HG02610 (cell line): ENCODE measurements at regions not wholly inside any gene's neighbourhood (a gene's known extent, or its start where the extent isn't known, plus 50 kb on each side); places are given as distances from the start of the nearest gene placed in this dataset.
"Not testable (repeated sequence)": the region's sequence is repeated elsewhere in the genome, so short reads cannot be mapped to it uniquely, and the experiment has no call there.

Experiments
- ATAC-seq: cut with Tn5 transposase; IDR thresholded peaks from one replicate; pipeline ENCODE4 v1.9.1; 2021; ENCODE audit warnings: mild to moderate bottlenecking, moderate library complexity; ENCODE audit not compliant: unreplicated experiment

DNA sequence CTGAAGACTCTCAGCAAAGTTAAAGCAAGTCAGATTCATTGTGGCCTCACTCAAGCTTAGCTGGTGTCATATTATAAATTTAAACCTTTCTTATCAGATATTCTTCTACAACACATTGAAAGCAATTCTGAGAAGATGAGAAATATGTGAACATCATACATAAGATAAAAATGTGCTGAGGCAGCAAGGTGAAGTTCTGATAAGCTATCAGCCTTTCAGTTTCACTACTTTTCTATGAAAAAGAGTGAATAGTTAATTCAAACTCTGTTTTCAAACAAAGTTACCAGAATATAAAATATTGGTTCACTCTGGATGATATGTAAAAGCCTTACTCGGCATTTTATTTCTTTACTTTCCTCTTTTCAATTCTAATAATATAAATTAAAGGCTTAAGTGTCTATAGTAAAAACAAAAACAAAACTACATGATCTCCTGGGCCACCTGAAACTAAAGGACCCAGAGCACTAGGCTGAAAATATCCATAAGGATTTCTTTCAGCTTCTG is 824.4 kb downstream of the MTRR start:
- ATAC-seq, result no peak

DNA sequence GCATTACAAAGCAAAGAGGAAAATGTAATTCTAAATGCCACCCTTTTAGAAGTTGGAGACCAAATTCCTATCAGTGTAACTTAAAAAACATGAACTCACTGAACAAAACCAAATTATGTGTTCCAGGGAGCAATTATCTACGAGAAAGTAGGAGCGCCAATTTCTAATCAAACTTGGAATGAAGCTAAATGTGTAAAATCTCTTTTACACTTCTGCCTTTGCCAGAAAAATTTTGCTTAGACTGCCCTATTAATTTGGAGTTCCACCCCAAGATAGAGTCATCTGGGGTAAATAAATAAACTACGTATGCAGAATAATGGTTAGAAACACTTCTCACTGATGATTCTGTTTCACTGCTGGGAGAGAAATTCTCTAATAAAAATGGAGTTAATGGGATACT is 825.6 kb downstream of the MTRR start:
- no peak for ATAC-seq

DNA sequence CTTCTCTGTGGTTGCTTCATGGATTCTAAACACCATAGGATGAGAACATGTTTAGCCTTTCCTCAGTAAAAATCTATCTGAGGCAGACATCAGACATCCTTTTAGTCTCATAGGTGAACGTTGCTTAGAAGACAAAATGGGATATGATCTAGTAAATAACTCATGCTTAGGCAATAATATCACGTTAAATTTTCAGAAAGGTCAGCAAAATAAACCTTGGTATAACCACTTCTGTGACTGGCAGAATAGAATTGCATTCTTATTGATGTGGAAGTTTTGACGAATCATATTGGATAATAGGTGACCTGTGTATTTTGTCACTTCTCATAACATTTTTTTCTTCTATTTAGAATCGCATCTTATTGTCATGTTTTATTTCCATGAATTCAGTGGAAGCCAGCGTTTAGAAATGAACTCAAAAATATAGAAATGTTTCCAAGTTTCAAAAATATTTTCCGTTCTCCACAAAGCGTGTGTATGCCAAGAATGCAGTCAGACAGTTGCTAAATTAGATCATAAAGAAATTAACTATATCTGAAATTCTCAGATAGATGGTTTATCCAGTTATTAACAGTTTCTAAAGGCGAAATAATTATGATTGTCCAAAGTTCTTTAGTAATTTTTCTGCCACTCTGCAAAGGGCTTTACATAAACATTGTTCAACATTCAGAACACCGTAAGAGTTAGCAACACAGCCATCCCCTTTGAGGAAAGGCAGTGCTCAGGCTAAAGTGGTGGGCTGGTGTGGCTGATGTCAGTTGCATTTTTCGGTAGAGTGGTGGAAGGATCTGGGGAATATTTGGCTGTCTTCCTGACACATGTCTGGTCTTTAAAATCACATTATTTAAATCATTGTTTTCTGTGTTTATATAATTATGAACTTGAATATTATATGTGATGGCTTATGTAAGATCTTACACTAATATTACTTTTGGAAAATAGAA is 827.2 kb downstream of the MTRR start:
- no peak for ATAC-seq

DNA sequence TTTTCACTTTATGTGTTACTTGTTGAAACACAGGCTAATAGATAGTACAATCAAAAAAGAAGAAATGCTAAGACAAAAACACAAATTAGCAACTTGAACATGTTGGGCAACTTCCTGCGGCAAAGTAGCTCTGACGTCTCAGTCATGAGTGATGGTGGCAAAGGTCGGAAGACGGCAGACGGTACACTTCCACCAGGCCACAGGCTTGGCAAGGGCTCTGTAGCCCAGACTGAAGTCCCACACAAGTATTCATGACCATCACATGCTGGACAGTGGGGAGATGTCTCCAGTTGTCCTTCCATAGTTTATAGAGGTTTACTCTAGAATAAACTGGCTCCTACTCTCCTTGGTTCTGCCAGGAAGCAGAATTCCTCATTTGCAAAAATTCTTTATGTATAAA is 831.3 kb downstream of the MTRR start:
- ATAC-seq, result no peak

DNA sequence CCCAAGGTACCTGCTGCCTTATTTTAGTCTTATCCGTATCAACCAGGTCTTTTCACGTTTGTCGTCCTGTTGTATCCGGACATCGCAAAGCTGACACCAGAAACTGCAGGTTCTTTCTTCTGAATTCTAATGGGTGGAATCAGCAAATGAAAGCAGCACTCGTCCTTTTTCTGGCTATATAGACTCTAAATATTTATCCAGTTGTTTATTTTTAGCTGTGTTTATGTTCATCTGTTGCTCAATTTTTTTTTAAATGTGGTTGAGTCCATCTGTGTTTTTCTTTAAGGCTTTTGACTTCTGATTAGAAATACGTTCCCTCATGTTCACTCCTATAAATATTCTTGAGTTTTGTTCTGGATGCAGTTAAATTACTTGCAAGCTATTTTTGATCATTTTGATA is 831.7 kb downstream of the MTRR start:
- ATAC-seq, result no peak

DNA sequence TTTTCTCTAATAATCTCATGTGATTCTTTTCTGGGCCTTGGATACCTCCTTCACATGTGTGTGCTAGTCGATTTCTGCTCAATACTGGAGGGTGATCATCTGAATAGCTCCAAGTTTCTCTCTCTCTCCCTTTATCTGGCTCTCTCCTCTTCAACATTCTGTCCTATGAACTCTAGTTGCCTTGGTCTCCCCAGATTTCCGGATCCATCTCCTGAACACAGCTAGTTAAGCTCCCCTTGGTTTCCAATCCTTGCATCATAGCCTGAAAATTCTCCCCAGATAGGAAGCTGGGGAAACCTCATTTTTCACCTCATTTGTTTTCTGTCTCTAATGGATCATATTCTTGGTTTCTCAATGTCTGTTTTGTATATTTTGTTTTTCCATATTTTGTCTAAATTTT is 832.3 kb downstream of the MTRR start:
- ATAC-seq, result no peak

DNA sequence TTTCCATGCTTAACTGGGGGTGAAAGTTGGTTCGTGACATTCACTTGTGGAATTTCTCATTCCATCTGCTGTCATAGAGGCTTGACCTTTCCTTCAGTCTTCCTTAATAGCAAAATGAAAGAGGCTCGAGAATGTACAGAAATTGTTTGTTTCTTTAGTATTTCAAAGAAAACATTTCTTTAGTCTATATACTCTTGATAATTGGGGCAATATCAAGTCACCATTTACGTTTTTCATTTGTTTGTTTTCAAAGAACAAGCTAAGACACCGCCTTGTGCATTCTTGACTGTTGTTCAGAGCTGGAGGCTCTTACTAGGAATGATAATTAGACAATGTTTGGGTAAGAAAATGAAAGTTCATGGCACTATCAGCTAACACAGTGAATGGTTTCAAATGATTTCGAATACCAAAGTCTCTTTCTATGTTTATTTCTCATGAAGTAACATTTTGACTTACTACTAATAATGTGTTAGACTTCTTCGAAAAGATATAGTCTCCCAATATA is 835.4 kb downstream of the SEMA5A start:
- no peak for ATAC-seq

DNA sequence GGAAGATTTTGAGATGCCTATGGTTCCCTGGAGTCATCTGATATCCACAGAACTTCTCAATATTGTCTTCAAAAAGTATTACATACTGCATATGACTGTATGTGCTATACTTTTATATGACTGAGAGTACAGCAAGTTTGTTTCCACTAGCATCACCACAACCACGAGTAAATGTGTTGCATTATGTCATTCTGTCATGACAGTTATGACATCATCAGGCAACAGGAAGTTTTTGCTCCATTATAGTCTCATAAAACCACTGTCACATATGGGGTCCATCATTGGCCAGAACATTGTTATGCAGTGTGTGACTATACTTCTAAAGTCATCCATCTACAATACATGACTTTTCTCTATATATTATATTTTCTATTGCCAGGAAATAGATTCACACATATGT is 831.7 kb downstream of the SEMA5A start:
- ATAC-seq, result no peak

DNA sequence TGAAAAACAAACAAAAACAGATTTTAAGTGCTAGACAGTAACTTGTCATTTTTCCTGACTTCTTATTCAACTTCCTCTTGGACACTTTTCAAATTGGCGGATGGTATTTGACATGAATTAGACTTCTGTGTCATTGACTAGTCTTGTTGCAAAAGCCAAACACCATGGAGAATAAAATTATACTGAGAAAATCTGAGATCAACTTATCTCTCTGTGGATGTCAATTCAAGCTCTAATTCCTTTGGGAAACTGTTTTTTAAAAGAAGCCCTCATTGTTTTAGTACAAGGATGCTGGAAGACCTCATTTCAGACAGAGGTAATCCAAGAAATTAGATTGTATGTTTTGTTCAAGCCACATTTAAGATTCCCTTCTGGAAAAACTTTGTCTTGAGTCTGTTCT is 831.0 kb downstream of the SEMA5A start:
- ATAC-seq, result no peak

DNA sequence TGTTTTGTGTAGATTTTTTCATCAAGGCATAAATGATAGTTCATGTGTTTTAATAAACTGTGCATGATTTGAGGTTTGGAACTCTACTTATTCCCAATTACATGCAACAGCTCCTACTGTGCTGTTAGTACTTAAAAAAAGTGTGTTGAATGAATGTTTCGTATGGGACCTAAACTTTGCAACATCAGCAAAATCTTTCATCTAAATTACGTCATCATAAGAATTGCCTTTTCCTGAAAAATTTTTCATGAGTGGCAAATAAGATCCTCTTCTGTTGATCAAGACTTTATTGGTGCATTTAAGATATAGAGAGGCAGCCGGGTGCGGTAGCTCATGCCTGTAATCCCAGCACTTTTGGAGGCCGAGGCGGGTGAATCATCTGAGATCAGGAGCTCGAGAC is 826.1 kb downstream of the SEMA5A start:
- ATAC-seq, result no peak

DNA sequence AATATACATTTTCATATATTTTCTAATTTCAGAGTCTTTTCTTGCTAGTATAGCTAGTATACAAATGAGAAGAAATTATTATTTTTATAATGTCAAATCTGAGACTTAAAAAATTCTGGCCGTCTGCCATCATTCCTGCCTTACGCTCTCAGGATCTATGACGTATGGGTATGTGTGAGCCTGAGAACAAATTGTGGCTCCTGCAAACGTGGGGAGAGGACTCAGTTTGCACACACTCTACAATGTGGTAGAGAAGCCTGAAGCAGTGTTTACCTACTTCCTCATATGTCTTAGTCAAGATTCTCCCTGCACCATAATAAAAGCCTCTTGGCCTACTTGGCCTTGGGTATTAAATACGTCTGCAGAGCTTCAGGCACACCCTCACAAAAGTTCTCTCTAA is 825.4 kb downstream of the SEMA5A start:
- no peak for ATAC-seq

DNA sequence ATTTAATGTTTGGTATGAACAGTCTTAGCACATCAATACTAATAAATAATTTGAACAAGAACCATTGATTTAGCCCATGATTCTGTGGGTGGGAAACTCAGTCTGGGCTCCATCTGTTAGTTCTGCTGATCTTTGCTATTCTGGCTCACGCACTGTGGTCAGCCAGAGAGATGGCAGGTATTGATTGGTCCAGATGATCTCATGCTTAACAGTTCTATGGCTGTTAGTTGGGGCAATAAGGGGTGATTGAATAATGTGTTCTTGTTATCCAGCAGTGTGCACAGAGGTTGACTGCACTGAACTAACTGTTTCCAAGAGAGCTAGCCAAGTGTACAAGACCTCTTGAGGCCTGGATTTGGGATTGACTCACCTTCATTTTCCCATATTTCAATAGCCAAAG is 824.3 kb downstream of the SEMA5A start:
- ATAC-seq, result no peak

DNA sequence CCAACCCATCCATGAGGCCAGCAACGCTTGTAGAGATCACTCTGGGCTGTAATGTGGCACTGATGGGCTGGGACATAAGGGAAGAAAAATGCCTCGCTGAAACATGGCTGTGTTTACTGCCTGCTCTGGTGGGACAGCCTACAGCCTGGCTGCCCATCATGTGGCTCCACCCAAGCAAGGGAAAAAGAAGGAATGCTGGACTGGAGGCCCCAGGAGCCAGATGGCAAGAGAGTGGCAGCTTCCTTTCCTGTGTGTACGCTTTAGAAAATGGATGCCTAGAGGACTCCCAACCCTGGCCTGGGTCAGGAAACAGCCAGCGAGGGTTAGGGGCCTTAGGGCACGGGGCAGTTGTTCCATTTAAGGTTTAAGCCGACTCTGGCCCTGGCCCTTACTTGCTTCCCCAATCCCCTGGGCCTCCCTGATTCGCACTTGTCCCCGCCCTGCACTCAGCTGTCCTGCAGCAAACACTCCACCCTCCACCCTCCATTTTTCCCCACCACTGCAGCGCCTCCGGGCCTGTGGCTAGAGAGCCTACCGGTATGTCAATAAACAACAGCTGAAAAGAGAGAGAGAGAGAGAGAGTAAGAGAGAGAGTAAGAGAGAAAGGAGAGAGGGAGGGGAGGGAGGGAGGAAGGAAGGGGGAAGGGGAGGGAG is 819.4 kb downstream of the SEMA5A start:
- ATAC-seq, result no peak

DNA sequence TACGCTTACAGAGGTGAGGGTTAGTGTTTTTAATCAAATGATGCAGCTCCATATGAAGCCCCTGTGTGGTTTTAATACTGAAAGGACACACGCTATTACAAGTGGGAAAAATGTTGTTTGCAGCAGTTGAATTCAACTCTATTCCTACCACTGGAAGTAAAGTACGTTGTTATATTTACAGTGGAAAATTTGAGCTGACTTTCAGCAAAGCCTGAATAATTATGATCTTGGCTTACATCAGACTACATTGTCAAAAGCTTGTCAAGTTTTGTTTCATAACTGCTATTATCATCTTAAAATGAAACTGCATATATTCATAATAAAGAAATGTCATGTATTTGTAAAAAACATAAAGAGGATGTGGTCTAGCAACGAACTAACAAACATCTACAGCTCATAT is 818.5 kb downstream of the SEMA5A start:
- no peak for ATAC-seq

DNA sequence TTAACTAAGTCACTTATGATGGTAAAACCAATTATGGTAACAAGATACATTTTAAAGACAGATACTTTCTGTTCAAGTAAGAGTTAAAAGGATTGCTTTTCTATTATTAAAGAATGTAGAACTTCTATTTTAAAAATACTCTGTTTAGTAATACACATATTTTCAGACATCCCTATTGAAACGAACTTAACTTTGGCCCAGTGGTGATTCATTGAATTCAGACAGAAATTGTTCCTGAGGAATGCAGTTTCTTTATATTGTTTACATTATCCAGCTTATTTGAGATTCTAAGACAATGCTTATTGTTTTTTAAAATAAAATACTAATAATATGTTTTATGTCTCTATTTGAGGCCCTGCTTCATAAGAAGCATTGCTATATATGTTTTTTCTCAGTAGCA is 816.4 kb downstream of the SEMA5A start:
- no peak for ATAC-seq

DNA sequence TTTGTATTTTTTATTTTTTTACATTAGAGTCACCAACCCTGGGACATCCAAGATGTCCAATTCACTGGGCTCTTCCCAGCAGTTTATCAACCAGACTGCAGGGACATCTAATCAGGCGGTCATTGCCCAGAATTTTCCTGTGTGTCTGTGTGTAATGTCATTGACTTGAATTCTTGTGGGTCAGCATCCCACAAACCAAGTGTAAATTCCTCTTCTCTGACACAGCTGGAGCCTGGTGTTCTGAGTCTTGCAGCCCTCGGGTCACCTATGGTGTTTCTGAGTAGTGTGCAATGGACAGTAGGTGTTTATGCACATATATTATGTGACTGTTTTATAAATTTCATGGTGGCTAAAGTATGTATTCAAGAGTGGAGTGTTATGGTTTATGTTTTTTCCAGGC is 815.7 kb downstream of the SEMA5A start:
- ATAC-seq, result no peak

DNA sequence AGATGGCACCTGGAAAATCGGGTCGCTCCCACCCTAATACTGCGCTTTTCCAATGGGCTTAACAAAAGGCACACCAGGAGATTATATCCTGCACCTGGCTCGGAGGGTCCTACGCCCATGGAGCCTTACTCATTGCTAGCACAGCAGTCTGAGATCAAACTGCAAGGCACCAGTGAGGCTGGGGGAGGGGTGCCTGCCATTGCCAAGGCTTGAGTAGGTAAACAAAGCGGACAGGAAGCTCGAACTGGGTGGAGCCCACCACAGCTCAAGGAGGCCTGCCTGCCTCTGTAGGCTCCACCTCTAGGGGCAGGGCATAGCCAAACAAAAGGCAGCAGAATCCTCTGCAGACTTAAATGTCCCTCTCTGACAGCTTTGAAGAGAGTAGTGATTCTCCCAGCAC is 814.8 kb downstream of the SEMA5A start:
- not testable (repeated sequence) for ATAC-seq

DNA sequence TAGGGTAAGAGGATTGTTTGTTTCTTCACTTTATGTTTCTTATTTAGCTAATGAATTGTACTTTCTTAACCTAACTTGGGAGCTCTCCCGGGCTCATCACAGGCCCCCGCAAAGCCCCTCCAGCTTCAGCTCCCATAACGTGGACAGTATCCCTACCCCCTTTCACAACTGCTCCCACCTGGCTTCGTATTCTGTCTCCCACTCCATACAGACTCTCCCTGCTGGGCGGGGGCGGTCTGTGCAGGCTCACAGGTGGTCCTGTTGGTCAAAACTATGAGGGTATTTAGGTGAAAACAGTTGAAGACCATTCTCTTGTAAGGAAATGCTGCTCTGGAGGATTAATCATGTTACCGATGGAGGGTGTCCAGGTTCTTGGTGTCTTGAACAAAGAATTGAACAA is 805.3 kb downstream of the SEMA5A start:
- ATAC-seq, result no peak

DNA sequence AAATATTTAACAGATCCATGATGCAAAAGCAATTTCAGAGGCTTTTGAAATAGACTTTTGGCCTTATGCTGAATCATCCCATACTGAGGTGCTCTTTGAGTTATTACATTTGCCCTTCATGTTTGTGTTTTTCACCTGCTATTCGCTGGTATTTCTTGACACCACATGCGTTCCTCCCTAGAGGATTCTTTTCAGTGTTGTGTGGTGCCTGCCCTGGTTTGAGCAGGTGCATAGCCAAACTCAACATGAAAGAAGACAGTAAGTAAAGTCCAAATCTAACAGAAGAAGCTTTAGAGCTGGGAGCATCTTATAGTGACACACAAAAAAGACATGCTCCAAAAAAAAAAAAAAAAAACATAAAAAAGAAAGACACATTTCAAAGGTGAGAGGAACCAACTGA is 796.3 kb downstream of the SEMA5A start:
- no peak for ATAC-seq

DNA sequence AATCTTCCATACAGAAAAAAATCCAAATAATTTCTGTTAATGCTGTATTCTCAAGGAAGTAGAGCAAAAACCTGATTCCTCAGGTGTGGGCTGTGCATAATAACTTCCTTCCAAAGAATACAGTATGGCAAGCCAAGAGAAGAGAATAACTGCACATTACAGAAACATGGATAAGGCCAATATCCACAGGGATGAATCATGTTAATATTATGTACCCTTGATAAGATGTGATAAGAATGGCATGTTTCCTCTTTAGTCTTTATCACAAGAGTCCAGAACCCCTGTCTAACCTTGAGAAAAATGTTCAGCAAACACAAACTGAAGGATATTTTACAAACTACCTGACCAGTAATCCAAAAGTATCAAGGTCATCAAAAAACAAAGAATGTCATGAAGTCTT is 795.8 kb downstream of the SEMA5A start:
- ATAC-seq, result no peak

DNA sequence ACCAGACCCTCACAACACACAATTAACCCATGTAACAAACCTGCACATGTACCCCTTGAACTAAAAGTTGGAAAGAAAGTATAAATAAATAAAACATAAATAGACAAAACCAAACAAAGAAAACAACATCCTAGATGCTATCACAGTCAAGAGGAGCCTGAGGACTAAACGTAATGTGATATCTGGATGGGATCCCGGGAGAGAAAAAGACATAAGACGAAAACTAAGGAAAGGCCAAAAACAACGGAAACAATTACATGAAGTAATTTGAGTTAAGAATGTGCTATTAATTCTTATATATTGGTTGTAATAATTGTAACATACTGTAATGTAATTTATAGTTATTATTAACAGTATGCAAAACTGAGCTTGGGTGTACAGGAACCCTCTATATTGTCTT is 793.9 kb downstream of the SEMA5A start:
- no peak for ATAC-seq

DNA sequence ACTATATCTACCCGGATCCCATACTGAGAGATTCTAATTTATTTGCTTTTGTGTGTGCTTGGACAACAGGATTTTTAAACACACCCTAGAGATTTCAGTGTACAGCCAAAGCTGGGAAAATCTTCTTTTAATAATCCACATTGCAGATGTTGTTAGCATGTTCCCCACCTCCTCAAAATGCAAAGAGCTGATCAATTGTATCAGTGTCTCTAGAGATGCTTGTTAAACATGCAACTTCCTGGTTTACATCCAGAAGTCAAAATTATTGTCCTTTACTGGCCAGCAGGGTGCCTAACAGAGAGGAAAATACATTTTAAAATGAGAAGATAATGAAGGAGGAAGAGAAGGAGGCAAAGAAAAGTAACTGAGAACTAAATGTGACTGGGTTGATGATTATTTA is 793.3 kb downstream of the SEMA5A start:
- no peak for ATAC-seq
